H9 (cell line): ENCODE measurements at regions not wholly inside any gene's neighbourhood (a gene's known extent, or its start where the extent isn't known, plus 50 kb on each side); places are given as distances from the start of the nearest gene placed in this dataset.

ENCODE experiments used
- DNase-seq: peaks from one replicate; pipeline ENCODE4 v3.0.0-alpha.2; 2017
- H2AFZ ChIP-seq: one replicate; pipeline ENCODE4 v1.6.1; 2013; ENCODE audit warnings: mild to moderate bottlenecking, low read length, control low read depth, moderate library complexity
- H2AK5ac ChIP-seq: 2 replicates; pipeline ENCODE4 v1.6.1; 2013; ENCODE audit warnings: low read length, control low read depth, mixed read lengths; ENCODE audit not compliant: insufficient read length
- H2BK120ac ChIP-seq: one replicate; pipeline ENCODE4 v1.6.1; 2013; ENCODE audit warnings: low read depth, mild to moderate bottlenecking, low read length, control low read depth, inconsistent platforms; ENCODE audit not compliant: poor library complexity, severe bottlenecking
- H2BK12ac ChIP-seq: 2 replicates; pipeline ENCODE4 v1.6.1; 2013; ENCODE audit warnings: low read length, control low read depth, mixed read lengths, low read depth; ENCODE audit not compliant: insufficient read length
- H2BK15ac ChIP-seq: 2 replicates; pipeline ENCODE4 v1.6.1; 2013; ENCODE audit warnings: low read depth, low read length, control low read depth
- H2BK20ac ChIP-seq: one replicate; pipeline ENCODE4 v1.6.1; 2013; ENCODE audit warnings: low read depth, mild to moderate bottlenecking, low read length, control low read depth, inconsistent platforms; ENCODE audit not compliant: poor library complexity, severe bottlenecking
- H2BK5ac ChIP-seq: 2 replicates; pipeline ENCODE4 v1.6.1; 2013; ENCODE audit warnings: low read length, control low read depth, mixed read lengths; ENCODE audit not compliant: insufficient read length
- H3K14ac ChIP-seq: 2 replicates; pipeline ENCODE4 v1.6.1; 2013; ENCODE audit warnings: low read length, control low read depth; ENCODE audit not compliant: insufficient read depth
- H3K18ac ChIP-seq: 2 replicates; pipeline ENCODE4 v1.6.1; 2013; ENCODE audit warnings: low read depth, mild to moderate bottlenecking, mixed read lengths, low read length, control low read depth; ENCODE audit not compliant: insufficient read length
- H3K23ac ChIP-seq: 2 replicates; pipeline ENCODE4 v1.6.1; 2013; ENCODE audit warnings: low read length, control low read depth, mixed read lengths, low read depth; ENCODE audit not compliant: insufficient read length
- H3K23me2 ChIP-seq: 2 replicates; pipeline ENCODE4 v1.6.1; 2013; ENCODE audit warnings: low read depth, mild to moderate bottlenecking, mixed read lengths, low read length, control low read depth; ENCODE audit not compliant: insufficient read length, poor library complexity, severe bottlenecking
- H3K27ac ChIP-seq: 2 replicates; pipeline ENCODE4 v1.5.1; 2013; ENCODE audit warnings: low read length, control low read depth, mixed read lengths, low read depth; ENCODE audit not compliant: insufficient read length
- H3K27me3 ChIP-seq: 2 replicates; pipeline ENCODE4 v1.6.1; 2013; ENCODE audit warnings: low read length, control low read depth, inconsistent platforms; ENCODE audit not compliant: insufficient read depth
- H3K4ac ChIP-seq: 2 replicates; pipeline ENCODE4 v1.6.1; 2013; ENCODE audit warnings: low read depth, mild to moderate bottlenecking, control low read depth, inconsistent platforms, low read length, moderate library complexity
- H3K4me1 ChIP-seq: 2 replicates; pipeline ENCODE4 v1.6.1; 2013; ENCODE audit warnings: low read length, control low read depth, inconsistent platforms; ENCODE audit not compliant: insufficient read depth
- H3K4me2 ChIP-seq: 2 replicates; pipeline ENCODE4 v1.6.1; 2013; ENCODE audit warnings: low read length, control low read depth, mixed read lengths; ENCODE audit not compliant: insufficient read length, insufficient read depth
- H3K56ac ChIP-seq: 2 replicates; pipeline ENCODE4 v1.6.1; 2013; ENCODE audit warnings: low read depth, mild to moderate bottlenecking, mixed read lengths, low read length, control low read depth; ENCODE audit not compliant: insufficient read length
- H3K79me1 ChIP-seq: 2 replicates; pipeline ENCODE4 v1.6.1; 2013; ENCODE audit warnings: low read depth, mild to moderate bottlenecking, moderate library complexity, low read length, control low read depth, inconsistent platforms; ENCODE audit not compliant: insufficient read depth, poor library complexity, severe bottlenecking
- H3K79me2 ChIP-seq: 2 replicates; pipeline ENCODE4 v1.6.1; 2013; ENCODE audit warnings: low read length, control low read depth, inconsistent platforms; ENCODE audit not compliant: insufficient read depth
- H3K9ac ChIP-seq: 2 replicates; pipeline ENCODE4 v1.6.1; 2013; ENCODE audit warnings: low read length, control low read depth, mixed read lengths; ENCODE audit not compliant: insufficient read length; ENCODE audit errors: extremely low read depth
- H3K9me3 ChIP-seq: one replicate; pipeline ENCODE4 v1.6.1; 2013; ENCODE audit warnings: low read depth, low read length, inconsistent platforms; ENCODE audit not compliant: control insufficient read depth
- H3T11ph ChIP-seq: one replicate; pipeline ENCODE4 v1.6.1; 2013; ENCODE audit warnings: mild to moderate bottlenecking, low read length, control low read depth, inconsistent platforms
- H4K20me1 ChIP-seq: one replicate; pipeline ENCODE4 v1.6.1; 2013; ENCODE audit not compliant: control insufficient read depth, insufficient read length, insufficient read depth
- H4K5ac ChIP-seq: 2 replicates; pipeline ENCODE4 v1.6.1; 2013; ENCODE audit warnings: low read depth, mild to moderate bottlenecking, mixed read lengths, low read length, control low read depth; ENCODE audit not compliant: insufficient read length
- H4K8ac ChIP-seq: replicated peaks from 2 replicates; pipeline ENCODE4 v1.6.1; 2013; ENCODE audit warnings: low read length, control low read depth, mixed read lengths, low read depth; ENCODE audit not compliant: insufficient read length
- H4K91ac ChIP-seq: 2 replicates; pipeline ENCODE4 v1.6.1; 2013; ENCODE audit warnings: low read depth, mild to moderate bottlenecking, moderate library complexity, mixed read lengths, low read length, control low read depth; ENCODE audit not compliant: insufficient read length
- H3K27ac Mint-ChIP-seq, 3 experiments: 2 replicates in 2 of 3; 3 replicates in 1 of 3; pipeline ENCODE4 v1.8.0; 2020 to 2021; ENCODE audit warnings: mixed read lengths in 3 of 3, mild to moderate bottlenecking in 1 of 3, moderate library complexity in 1 of 3
- H3K27me3 Mint-ChIP-seq: 2 replicates; pipeline ENCODE4 v1.8.0; 2021; ENCODE audit warnings: low read depth, mild to moderate bottlenecking, moderate library complexity, mixed read lengths
- H3K36me3 Mint-ChIP-seq, 3 experiments: 2 replicates in 2 of 3; 3 replicates in 1 of 3; pipeline ENCODE4 v1.8.0; 2020 to 2021; ENCODE audit warnings: low read depth in 3 of 3, mixed read lengths in 3 of 3; ENCODE audit not compliant: insufficient read depth in 1 of 3
- H3K4me1 Mint-ChIP-seq, 2 experiments: 2 replicates each; pipeline ENCODE4 v1.8.0; 2020; ENCODE audit warnings: mixed read lengths in 2 of 2
- H3K4me3 Mint-ChIP-seq, 2 experiments: 2 replicates in 1 of 2; 3 replicates in 1 of 2; pipeline ENCODE4 v1.8.0; 2020 to 2021; ENCODE audit warnings: mild to moderate bottlenecking in 2 of 2, mixed read lengths in 2 of 2, moderate library complexity in 1 of 2
- H3K9me3 Mint-ChIP-seq, 2 experiments: 2 replicates in 1 of 2; 3 replicates in 1 of 2; pipeline ENCODE4 v1.8.0; 2020; ENCODE audit warnings: mild to moderate bottlenecking in 2 of 2, mixed read lengths in 2 of 2, moderate library complexity in 1 of 2
- WGBS: extraction: QIAGEN DNeasy Blood & Tissue Kit; methylation state at CpG from one replicate; pipeline ENCODE4 v1.1.7; 2013; ENCODE audit warnings: missing lambda C conversion rate, low lambda C conversion rate, mixed read lengths; ENCODE audit not compliant: insufficient read length; ENCODE audit errors: extremely low coverage; 5-methylcytosine and 5-hydroxymethylcytosine counted together
- TF ChIP-seq, protein P1 (sequence below): fragments of 200-600 bp; sonication (generic); conservative IDR thresholded peaks from 3 replicates; pipeline ENCODE4 v1.8.0; 2021; ENCODE audit warnings: antibody characterized with exemption, mild to moderate bottlenecking

DNA sequence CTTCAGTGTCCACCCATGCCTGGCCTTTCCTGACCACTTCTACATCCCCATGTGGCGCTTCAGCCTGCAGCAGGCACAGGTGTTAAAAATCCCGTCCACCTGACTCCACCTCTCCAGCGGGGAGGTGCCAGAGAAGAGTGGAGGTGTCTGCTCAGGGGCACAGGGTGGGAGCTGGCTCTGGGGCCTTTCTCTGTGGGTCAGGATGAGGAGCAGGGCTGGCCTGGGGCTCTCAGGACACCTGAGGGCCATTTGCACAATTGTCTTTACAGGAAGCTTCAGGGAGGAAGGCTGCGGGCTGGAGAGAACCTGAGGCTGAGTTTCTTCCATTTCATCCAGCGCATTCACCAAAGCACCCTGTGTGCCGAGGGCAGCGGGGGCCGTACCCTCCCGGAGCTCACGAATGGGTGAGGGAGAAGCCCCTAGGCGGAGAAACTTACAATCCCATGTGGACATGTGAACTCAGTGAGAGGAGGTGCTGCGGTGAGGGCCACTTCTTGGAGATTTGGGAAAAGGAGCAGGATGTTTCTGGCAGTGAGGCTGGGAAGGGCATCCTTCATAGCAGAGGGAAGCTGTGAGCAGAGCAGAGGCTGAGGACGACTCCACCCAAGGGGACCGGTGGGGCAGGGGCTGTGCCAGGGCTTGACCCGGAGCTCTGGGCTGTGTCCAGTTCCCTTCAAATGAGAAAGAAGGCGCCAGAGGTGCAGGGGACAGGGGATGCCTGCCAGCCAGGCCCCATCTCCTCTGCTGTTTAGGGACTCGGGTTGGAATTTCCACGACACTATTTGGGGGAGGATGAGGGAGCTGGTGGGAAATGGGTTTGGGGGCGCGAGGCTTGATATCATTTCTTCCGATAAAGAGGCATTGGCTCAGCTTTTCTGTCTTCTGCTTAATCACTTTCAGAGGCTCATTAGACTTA lies 155.2 kb upstream of the MYCN start:
- H3K27me3 ChIP-seq = no peaks in the 10 kb centered on the region
- H3K4ac ChIP-seq = no peak overlapping the region
- H3K27ac ChIP-seq = no peak overlapping the region
- H2BK15ac ChIP-seq = no peak overlapping the region
- no peaks in the 10 kb centered on the region for H3K9me3 Mint-ChIP-seq
- no peaks in the 10 kb centered on the region for H3K23me2 ChIP-seq
- no peak overlapping the region for H3K18ac ChIP-seq
- 0 out of 4 replicates have a peak, but pooled peaks cover 0 to 7% of the 10 kb centered on the region in 2 experiments for H3K4me1 Mint-ChIP-seq
- no peak overlapping the region for H3K56ac ChIP-seq
- no CpG with 5 or more reads among the region's 21 CpGs for WGBS
- H2BK20ac ChIP-seq = no peak overlapping the region
- no peak overlapping the region for H3K4me3 Mint-ChIP-seq
- no peak overlapping the region for H2AK5ac ChIP-seq
- no peak overlapping the region; the same call in 1 of the 2 replicates for H3K14ac ChIP-seq
- no peak overlapping the region for H3K23ac ChIP-seq
- no peak overlapping the region for H2BK5ac ChIP-seq
- H3K79me2 ChIP-seq = no peaks in the 10 kb centered on the region
- H3K4me1 ChIP-seq = no peaks in the 10 kb centered on the region
- TF ChIP-seq, protein P1, sequence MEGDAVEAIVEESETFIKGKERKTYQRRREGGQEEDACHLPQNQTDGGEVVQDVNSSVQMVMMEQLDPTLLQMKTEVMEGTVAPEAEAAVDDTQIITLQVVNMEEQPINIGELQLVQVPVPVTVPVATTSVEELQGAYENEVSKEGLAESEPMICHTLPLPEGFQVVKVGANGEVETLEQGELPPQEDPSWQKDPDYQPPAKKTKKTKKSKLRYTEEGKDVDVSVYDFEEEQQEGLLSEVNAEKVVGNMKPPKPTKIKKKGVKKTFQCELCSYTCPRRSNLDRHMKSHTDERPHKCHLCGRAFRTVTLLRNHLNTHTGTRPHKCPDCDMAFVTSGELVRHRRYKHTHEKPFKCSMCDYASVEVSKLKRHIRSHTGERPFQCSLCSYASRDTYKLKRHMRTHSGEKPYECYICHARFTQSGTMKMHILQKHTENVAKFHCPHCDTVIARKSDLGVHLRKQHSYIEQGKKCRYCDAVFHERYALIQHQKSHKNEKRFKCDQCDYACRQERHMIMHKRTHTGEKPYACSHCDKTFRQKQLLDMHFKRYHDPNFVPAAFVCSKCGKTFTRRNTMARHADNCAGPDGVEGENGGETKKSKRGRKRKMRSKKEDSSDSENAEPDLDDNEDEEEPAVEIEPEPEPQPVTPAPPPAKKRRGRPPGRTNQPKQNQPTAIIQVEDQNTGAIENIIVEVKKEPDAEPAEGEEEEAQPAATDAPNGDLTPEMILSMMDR = no peak
- no peak overlapping the region for H3K4me2 ChIP-seq
- H3K27me3 Mint-ChIP-seq = peaks cover 1% of the 10 kb centered on the region
- H4K5ac ChIP-seq = no peak overlapping the region
- no peak overlapping the region for H2BK12ac ChIP-seq
- H2AFZ ChIP-seq = no peak overlapping the region
- H3K27ac Mint-ChIP-seq = no peak overlapping the region; a peak in 2 of 7 replicates
- no peaks in the 10 kb centered on the region for H3K9me3 ChIP-seq
- H4K20me1 ChIP-seq = no peaks in the 10 kb centered on the region
- H4K8ac ChIP-seq = no peak overlapping the region
- no peaks in the 10 kb centered on the region for H3K36me3 Mint-ChIP-seq
- no peak overlapping the region for H3T11ph ChIP-seq
- no peaks in the 10 kb centered on the region for H3K79me1 ChIP-seq
- H4K91ac ChIP-seq = no peak overlapping the region
- no peak overlapping the region for H2BK120ac ChIP-seq
- no peak overlapping the region for H3K9ac ChIP-seq
- no peak for DNase-seq
